ENCODE measurements at regions not wholly inside any gene's neighbourhood (a gene's known extent, or its start where the extent isn't known, plus 50 kb on each side); places are given as distances from the start of the nearest gene placed in this dataset.

DNA sequence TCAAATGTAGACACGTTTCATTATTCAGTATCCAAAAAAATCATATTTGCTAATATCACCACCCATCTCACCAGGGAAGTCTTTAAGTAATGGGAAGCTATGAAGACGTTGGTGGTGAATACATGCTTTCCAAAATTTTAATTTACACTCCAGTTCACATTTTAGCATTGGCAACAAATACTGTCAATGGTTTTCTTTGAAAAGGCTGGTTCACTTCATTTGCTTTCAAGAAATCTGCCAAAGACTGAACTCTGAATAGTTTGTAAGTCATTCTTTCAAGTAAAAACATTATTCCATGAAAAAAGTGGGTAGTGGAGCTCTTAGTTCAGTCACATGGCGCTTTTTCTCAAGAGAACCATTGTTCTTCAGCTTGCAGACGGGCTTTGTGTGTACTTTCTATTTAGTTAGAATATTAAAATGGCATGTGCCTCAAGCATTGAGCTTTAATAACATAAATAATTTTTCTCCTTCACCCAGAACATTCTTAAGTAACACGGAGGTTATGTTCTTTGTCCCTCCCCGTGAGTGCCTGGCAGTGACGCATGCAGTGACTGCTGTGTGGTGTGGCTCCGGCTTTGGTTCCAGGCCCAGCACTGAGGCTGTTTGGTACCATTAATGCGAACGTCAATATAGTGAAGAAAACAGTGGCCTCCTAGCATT lies 300.0 kb upstream of the HDAC4 start:
- Histone ChIP-seq H3K9me3 (ENCODE audit: severe bottlenecking) (no peaks in the 10 kb centered on the region), H3K27me3 (ENCODE audit: insufficient read depth, poor library complexity, severe bottlenecking) (peaks cover 5% of the 10 kb centered on the region), H3K27ac (ENCODE audit: poor library complexity, severe bottlenecking) (no peak overlapping the region), H3K4me3 (ENCODE audit: severe bottlenecking) (no peak overlapping the region), H3K4me1 (ENCODE audit: insufficient read depth, poor library complexity, severe bottlenecking) (no peaks in the 10 kb centered on the region), H3K36me3 (ENCODE audit: low read depth) (no peaks in the 10 kb centered on the region)
- ATAC-seq (ENCODE audit: low read depth): no peak
- DNase-seq (ENCODE audit: low spot score): no peak
- TF ChIP-seq, protein P1, sequence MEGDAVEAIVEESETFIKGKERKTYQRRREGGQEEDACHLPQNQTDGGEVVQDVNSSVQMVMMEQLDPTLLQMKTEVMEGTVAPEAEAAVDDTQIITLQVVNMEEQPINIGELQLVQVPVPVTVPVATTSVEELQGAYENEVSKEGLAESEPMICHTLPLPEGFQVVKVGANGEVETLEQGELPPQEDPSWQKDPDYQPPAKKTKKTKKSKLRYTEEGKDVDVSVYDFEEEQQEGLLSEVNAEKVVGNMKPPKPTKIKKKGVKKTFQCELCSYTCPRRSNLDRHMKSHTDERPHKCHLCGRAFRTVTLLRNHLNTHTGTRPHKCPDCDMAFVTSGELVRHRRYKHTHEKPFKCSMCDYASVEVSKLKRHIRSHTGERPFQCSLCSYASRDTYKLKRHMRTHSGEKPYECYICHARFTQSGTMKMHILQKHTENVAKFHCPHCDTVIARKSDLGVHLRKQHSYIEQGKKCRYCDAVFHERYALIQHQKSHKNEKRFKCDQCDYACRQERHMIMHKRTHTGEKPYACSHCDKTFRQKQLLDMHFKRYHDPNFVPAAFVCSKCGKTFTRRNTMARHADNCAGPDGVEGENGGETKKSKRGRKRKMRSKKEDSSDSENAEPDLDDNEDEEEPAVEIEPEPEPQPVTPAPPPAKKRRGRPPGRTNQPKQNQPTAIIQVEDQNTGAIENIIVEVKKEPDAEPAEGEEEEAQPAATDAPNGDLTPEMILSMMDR (IDR thresholded peaks at IDR 0.05; ENCODE audit: poor library complexity, severe bottlenecking): no peak

DNA sequence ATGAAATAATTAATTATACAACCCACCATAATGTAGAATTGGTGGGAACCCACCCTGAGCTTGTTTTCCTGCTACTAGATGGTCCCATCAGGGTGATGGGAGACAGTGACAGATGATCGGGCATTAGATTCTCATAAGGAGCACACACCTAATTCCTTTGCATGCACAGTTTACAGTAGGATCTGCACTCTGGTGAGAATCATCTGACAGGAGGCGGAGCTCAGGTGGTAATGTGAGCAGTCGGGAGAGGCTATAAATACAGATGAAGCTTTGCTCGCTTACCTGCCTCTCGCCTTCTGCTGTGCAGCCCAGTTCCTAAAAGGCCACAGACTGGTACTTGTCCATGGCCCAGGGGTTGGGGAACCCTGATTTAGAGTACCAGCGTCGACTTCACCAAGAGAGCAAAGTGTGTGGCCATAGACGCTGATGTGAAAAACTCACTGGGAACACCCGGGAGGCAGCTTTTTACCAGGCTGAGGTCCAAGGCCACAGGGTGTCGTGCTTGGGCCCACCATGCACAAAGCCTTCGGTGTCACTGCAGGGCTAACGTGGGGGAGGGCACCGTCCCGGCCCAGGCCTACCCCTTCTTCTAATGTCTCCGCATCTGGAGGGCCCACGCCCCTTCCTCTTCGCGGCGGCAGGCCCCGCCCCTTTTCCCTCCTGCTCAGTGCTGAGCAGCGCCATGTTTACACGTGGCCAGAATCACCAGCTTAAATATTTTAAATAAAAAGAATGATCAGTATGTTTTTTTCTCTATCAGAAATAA lies 296.8 kb upstream of the HDAC4 start:
- no peak for ATAC-seq (ENCODE audit: low read depth)
- TF ChIP-seq, protein P1 (IDR thresholded peaks at IDR 0.05; ENCODE audit: poor library complexity, severe bottlenecking): no peak

DNA sequence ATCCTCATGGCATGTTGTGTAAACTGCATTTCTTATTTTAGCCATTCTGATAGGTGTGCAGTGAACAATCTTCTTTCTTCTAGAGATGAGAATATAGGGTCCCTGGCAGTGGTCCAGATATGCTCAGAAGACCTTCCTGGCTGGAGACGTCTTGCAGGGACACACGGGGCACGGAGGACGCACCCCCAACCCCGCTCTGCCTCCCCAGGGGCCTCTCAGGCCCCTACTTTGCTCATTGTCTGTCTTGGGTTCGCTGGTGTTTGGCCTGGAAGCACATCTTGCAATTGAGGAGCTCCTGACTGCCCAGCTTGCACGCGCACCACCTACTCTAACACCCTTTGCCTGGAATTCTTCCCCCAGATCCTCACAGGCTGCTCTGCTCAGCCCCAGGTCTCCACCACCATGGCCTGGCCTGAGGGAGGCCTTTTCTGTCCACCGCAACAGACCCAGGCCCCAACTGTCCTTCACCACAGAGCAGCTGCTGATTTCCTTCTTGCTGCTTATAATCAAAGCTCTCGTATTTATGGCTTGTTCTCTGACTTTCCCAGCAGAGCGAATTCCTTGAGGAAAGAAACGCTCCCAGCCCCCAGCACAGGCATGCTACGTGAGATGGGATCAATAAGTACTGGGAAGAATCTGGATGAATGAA lies 295.9 kb upstream of the HDAC4 start:
- peaks cover 5% of the 10 kb centered on the region for H3K27me3 ChIP-seq (ENCODE audit: insufficient read depth, poor library complexity, severe bottlenecking)
- H3K4me3 ChIP-seq (ENCODE audit: severe bottlenecking): no peak overlapping the region
- TF ChIP-seq, protein P1 (IDR thresholded peaks at IDR 0.05; ENCODE audit: poor library complexity, severe bottlenecking): no peak
- no peak for ATAC-seq (ENCODE audit: low read depth)
- no peak overlapping the region for H3K27ac ChIP-seq (ENCODE audit: poor library complexity, severe bottlenecking)
- DNase-seq (ENCODE audit: low spot score): no peak
- H3K36me3 ChIP-seq (ENCODE audit: low read depth): no peaks in the 10 kb centered on the region
- no peaks in the 10 kb centered on the region for H3K9me3 ChIP-seq (ENCODE audit: severe bottlenecking)
- H3K4me1 ChIP-seq (ENCODE audit: insufficient read depth, poor library complexity, severe bottlenecking): no peaks in the 10 kb centered on the region

More for the DNA sequence above, 296.8 kb upstream of the HDAC4 start:
- Histone ChIP-seq H3K4me1 (ENCODE audit: insufficient read depth, poor library complexity, severe bottlenecking) (no peaks in the 10 kb centered on the region), H3K4me3 (ENCODE audit: severe bottlenecking) (no peak overlapping the region), H3K36me3 (ENCODE audit: low read depth) (no peaks in the 10 kb centered on the region), H3K27me3 (ENCODE audit: insufficient read depth, poor library complexity, severe bottlenecking) (peaks cover 5% of the 10 kb centered on the region), H3K9me3 (ENCODE audit: severe bottlenecking) (no peaks in the 10 kb centered on the region), H3K27ac (ENCODE audit: poor library complexity, severe bottlenecking) (no peak overlapping the region)
- DNase-seq (ENCODE audit: low spot score): no peak

DNA sequence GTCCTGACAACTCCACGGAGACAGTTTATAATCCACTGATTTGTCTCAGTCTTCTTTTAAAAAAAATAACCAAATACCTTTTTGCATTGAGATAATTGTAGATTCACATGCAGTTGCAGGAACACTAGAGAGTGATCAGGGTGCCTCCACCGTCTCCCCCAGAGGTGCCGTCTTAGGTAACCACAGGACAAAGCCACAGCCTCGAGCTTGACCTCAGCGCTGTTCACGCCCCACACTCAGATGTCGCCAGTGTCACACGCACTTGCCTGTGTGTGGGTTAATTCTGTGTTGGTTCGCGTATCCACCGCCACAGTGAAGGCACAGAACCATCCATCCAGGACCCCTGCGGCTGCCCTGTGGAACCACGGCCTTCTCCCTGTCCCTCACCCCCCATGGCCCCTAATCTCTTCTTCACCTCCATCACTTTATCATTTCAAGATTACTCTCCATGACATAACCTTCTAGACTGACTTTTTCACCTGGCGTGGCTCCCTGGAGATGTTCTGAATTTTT lies 295.0 kb upstream of the HDAC4 start:
- H3K4me3 ChIP-seq (ENCODE audit: severe bottlenecking): no peak overlapping the region
- TF ChIP-seq, protein P1 (IDR thresholded peaks at IDR 0.05; ENCODE audit: poor library complexity, severe bottlenecking): no peak

More for the DNA sequence above, 295.0 kb upstream of the HDAC4 start:
- Histone ChIP-seq H3K4me1 (ENCODE audit: insufficient read depth, poor library complexity, severe bottlenecking) (no peaks in the 10 kb centered on the region), H3K27ac (ENCODE audit: poor library complexity, severe bottlenecking) (no peak overlapping the region), H3K9me3 (ENCODE audit: severe bottlenecking) (no peaks in the 10 kb centered on the region), H3K36me3 (ENCODE audit: low read depth) (no peaks in the 10 kb centered on the region), H3K27me3 (ENCODE audit: insufficient read depth, poor library complexity, severe bottlenecking) (peaks cover 5% of the 10 kb centered on the region)
- DNase-seq (ENCODE audit: low spot score): no peak
- no peak for ATAC-seq (ENCODE audit: low read depth)
